ENCODE measurements at regions not wholly inside any gene's neighbourhood (a gene's known extent, or its start where the extent isn't known, plus 50 kb on each side); places are given as distances from the start of the nearest gene placed in this dataset.

GRCh38 chr7:85479918-85480643 lies 293.2 kb upstream of the SEMA3D start:
- H3K36me3 Mint-ChIP-seq (ENCODE audit: insufficient read depth): no peaks in the 10 kb centered on the region
- H3K27me3 Mint-ChIP-seq (ENCODE audit: low read depth): no peaks in the 10 kb centered on the region
- H3K4me3 Mint-ChIP-seq: no peak overlapping the region
- ATAC-seq: no peak
- no peaks in the 10 kb centered on the region for H3K4me1 Mint-ChIP-seq (ENCODE audit: low read depth)
- H3K9me3 Mint-ChIP-seq: no peaks in the 10 kb centered on the region
- no peak for DNase-seq

- DNase-seq: no peak
- no peaks in the 10 kb centered on the region for H3K9me3 Mint-ChIP-seq
- no peak overlapping the region for H3K4me3 Mint-ChIP-seq
- no peak for ATAC-seq
- H3K27me3 Mint-ChIP-seq (ENCODE audit: low read depth): no peaks in the 10 kb centered on the region
- H3K36me3 Mint-ChIP-seq (ENCODE audit: insufficient read depth): no peaks in the 10 kb centered on the region
- no peaks in the 10 kb centered on the region for H3K4me1 Mint-ChIP-seq (ENCODE audit: low read depth)
These were observed 291.7 kb upstream of the SEMA3D start for GRCh38 chr7:85478530-85478929.

GRCh38 chr7:85475476-85475875 lies 288.6 kb upstream of the SEMA3D start:
- ATAC-seq (no peak), DNase-seq (no peak)
- Mint-ChIP-seq H3K27me3 (ENCODE audit: low read depth) (no peaks in the 10 kb centered on the region), H3K36me3 (ENCODE audit: insufficient read depth) (no peaks in the 10 kb centered on the region), H3K4me3 (no peak overlapping the region), H3K4me1 (ENCODE audit: low read depth) (no peaks in the 10 kb centered on the region), H3K9me3 (no peaks in the 10 kb centered on the region)

- ATAC-seq (no peak), DNase-seq (no peak)
- H3K4me1 Mint-ChIP-seq (ENCODE audit: low read depth): no peaks in the 10 kb centered on the region
- H3K4me3 Mint-ChIP-seq: no peak overlapping the region
- H3K27me3 Mint-ChIP-seq (ENCODE audit: low read depth): no peaks in the 10 kb centered on the region
- H3K36me3 Mint-ChIP-seq (ENCODE audit: insufficient read depth): no peaks in the 10 kb centered on the region
- no peaks in the 10 kb centered on the region for H3K9me3 Mint-ChIP-seq
These were observed 288.2 kb upstream of the SEMA3D start for GRCh38 chr7:85475071-85475470.

- no peaks in the 10 kb centered on the region for H3K36me3 Mint-ChIP-seq (ENCODE audit: insufficient read depth)
- DNase-seq (no peak), ATAC-seq (no peak)
- no peaks in the 10 kb centered on the region for H3K9me3 Mint-ChIP-seq
- H3K27me3 Mint-ChIP-seq (ENCODE audit: low read depth): no peaks in the 10 kb centered on the region
- no peaks in the 10 kb centered on the region for H3K4me1 Mint-ChIP-seq (ENCODE audit: low read depth)
- H3K4me3 Mint-ChIP-seq: no peak overlapping the region
These were observed 287.4 kb upstream of the SEMA3D start for GRCh38 chr7:85474234-85474633.

- DNase-seq: no peak
- peak in 1 of 2 donors; percentile 41 for ATAC-seq
- H3K4me1 Mint-ChIP-seq (ENCODE audit: low read depth): no peaks in the 10 kb centered on the region
- no peaks in the 10 kb centered on the region for H3K36me3 Mint-ChIP-seq (ENCODE audit: insufficient read depth)
- no peaks in the 10 kb centered on the region for H3K27me3 Mint-ChIP-seq (ENCODE audit: low read depth)
- H3K4me3 Mint-ChIP-seq: no peak overlapping the region
- no peaks in the 10 kb centered on the region for H3K9me3 Mint-ChIP-seq
These were observed 284.9 kb upstream of the SEMA3D start for GRCh38 chr7:85471740-85472139.

- ATAC-seq: no peak
- no peaks in the 10 kb centered on the region for H3K36me3 Mint-ChIP-seq (ENCODE audit: insufficient read depth)
- H3K27me3 Mint-ChIP-seq (ENCODE audit: low read depth): no peaks in the 10 kb centered on the region
- no peak for DNase-seq
- H3K9me3 Mint-ChIP-seq: no peaks in the 10 kb centered on the region
- no peaks in the 10 kb centered on the region for H3K4me1 Mint-ChIP-seq (ENCODE audit: low read depth)
- no peak overlapping the region for H3K4me3 Mint-ChIP-seq
These were observed 284.5 kb upstream of the SEMA3D start for GRCh38 chr7:85471307-85471706.

GRCh38 chr7:85469446-85470010 lies 282.7 kb upstream of the SEMA3D start:
- H3K4me3 Mint-ChIP-seq: no peak overlapping the region
- H3K36me3 Mint-ChIP-seq (ENCODE audit: insufficient read depth): no peaks in the 10 kb centered on the region
- DNase-seq: no peak

GRCh38 chr7:85464042-85464651 lies 277.3 kb upstream of the SEMA3D start:
- DNase-seq: no peak
- Mint-ChIP-seq H3K36me3 (ENCODE audit: insufficient read depth) (no peaks in the 10 kb centered on the region), H3K4me3 (no peak overlapping the region), H3K4me1 (ENCODE audit: low read depth) (no peaks in the 10 kb centered on the region), H3K27me3 (ENCODE audit: low read depth) (no peaks in the 10 kb centered on the region), H3K9me3 (no peaks in the 10 kb centered on the region)
- ATAC-seq: no peak

More at GRCh38 chr7:85469446-85470010, 282.7 kb upstream of the SEMA3D start:
- no peaks in the 10 kb centered on the region for H3K9me3 Mint-ChIP-seq
- no peaks in the 10 kb centered on the region for H3K4me1 Mint-ChIP-seq (ENCODE audit: low read depth)
- ATAC-seq: no peak
- no peaks in the 10 kb centered on the region for H3K27me3 Mint-ChIP-seq (ENCODE audit: low read depth)

- no peaks in the 10 kb centered on the region for H3K9me3 Mint-ChIP-seq
- no peak for ATAC-seq
- DNase-seq: no peak
- no peaks in the 10 kb centered on the region for H3K36me3 Mint-ChIP-seq (ENCODE audit: insufficient read depth)
- H3K27me3 Mint-ChIP-seq (ENCODE audit: low read depth): no peaks in the 10 kb centered on the region
- no peaks in the 10 kb centered on the region for H3K4me1 Mint-ChIP-seq (ENCODE audit: low read depth)
- no peak overlapping the region for H3K4me3 Mint-ChIP-seq
These were observed 275.8 kb upstream of the SEMA3D start for GRCh38 chr7:85462671-85463070.

GRCh38 chr7:85457911-85458310 lies 271.1 kb upstream of the SEMA3D start:
- H3K27me3 Mint-ChIP-seq (ENCODE audit: low read depth): no peaks in the 10 kb centered on the region
- no peaks in the 10 kb centered on the region for H3K9me3 Mint-ChIP-seq
- no peak for DNase-seq
- H3K4me3 Mint-ChIP-seq: no peak overlapping the region
- no peaks in the 10 kb centered on the region for H3K4me1 Mint-ChIP-seq (ENCODE audit: low read depth)
- no peak for ATAC-seq
- no peaks in the 10 kb centered on the region for H3K36me3 Mint-ChIP-seq (ENCODE audit: insufficient read depth)

- H3K4me3 Mint-ChIP-seq: no peak overlapping the region
- H3K36me3 Mint-ChIP-seq (ENCODE audit: insufficient read depth): no peaks in the 10 kb centered on the region
- DNase-seq (no peak), ATAC-seq (no peak)
- H3K4me1 Mint-ChIP-seq (ENCODE audit: low read depth): no peaks in the 10 kb centered on the region
- no peaks in the 10 kb centered on the region for H3K27me3 Mint-ChIP-seq (ENCODE audit: low read depth)
- H3K9me3 Mint-ChIP-seq: peaks cover under 1% of the 10 kb centered on the region
These were observed 269.4 kb upstream of the SEMA3D start for GRCh38 chr7:85456254-85456653.

- Mint-ChIP-seq H3K4me1 (ENCODE audit: low read depth) (no peaks in the 10 kb centered on the region), H3K4me3 (no peak overlapping the region), H3K9me3 (peaks cover 6% of the 10 kb centered on the region), H3K27me3 (ENCODE audit: low read depth) (no peaks in the 10 kb centered on the region), H3K36me3 (ENCODE audit: insufficient read depth) (no peaks in the 10 kb centered on the region)
- ATAC-seq (no peak), DNase-seq (no peak)
These were observed 268.0 kb upstream of the SEMA3D start for GRCh38 chr7:85454904-85455303.

GRCh38 chr7:85452674-85453073 lies 265.8 kb upstream of the SEMA3D start:
- no peak for DNase-seq
- H3K4me3 Mint-ChIP-seq: no peak overlapping the region
- ATAC-seq: no peak
- no peaks in the 10 kb centered on the region for H3K27me3 Mint-ChIP-seq (ENCODE audit: low read depth)
- H3K9me3 Mint-ChIP-seq: peaks cover 6% of the 10 kb centered on the region
- no peaks in the 10 kb centered on the region for H3K36me3 Mint-ChIP-seq (ENCODE audit: insufficient read depth)
- H3K4me1 Mint-ChIP-seq (ENCODE audit: low read depth): no peaks in the 10 kb centered on the region

- H3K36me3 Mint-ChIP-seq (ENCODE audit: insufficient read depth): no peaks in the 10 kb centered on the region
- no peak overlapping the region for H3K4me3 Mint-ChIP-seq
- DNase-seq (no peak), ATAC-seq (no peak)
- peaks cover 6% of the 10 kb centered on the region for H3K9me3 Mint-ChIP-seq
- H3K4me1 Mint-ChIP-seq (ENCODE audit: low read depth): no peaks in the 10 kb centered on the region
- H3K27me3 Mint-ChIP-seq (ENCODE audit: low read depth): no peaks in the 10 kb centered on the region
These were observed 262.6 kb upstream of the SEMA3D start for GRCh38 chr7:85449478-85449877.
